HepG2 (cell line): ENCODE measurements at regions not wholly inside any gene's neighbourhood (a gene's known extent, or its start where the extent isn't known, plus 50 kb on each side); places are given as distances from the start of the nearest gene placed in this dataset.

Experiments
- ATAC-seq: fragments of 200-7000 bp; cut with Tn5 transposase; 3 replicates; pipeline ENCODE4 v1.9.1; 2020; ENCODE audit warnings: mild to moderate bottlenecking, moderate library complexity
- BruUV-seq: library from RNA; stranded (reverse); fragments of 400-500 nt; replicated peaks from 2 replicates; lab custom pipeline; 2021; lab: Mats Ljungman, UMichigan
- CTCF ChIA-PET: fragments of 300-600 bp; formaldehyde crosslinking; extraction: SDS; loops from one replicate; lab custom pipeline; 2021; ENCODE audit warnings: low total read pairs, inconsistent platforms, low intra/inter-chr PET ratio; lab: Yijun Ruan, JAX
- POLR2A ChIA-PET: fragments of 350-600 bp; sonication (Branson Sonifier 250); formaldehyde crosslinking; loops from one replicate; lab custom pipeline; 2020; ENCODE audit warnings: antibody characterized with exemption, inconsistent platforms; lab: Yijun Ruan, JAX
- DNase-seq: peaks from one replicate; pipeline ENCODE4 v3.0.0-alpha.2; 2015; ENCODE audit warnings: low spot score
- FAIRE-seq: peaks from 3 replicates; lab custom pipeline; 2011; peaks lifted over from hg19 to GRCh38; lab: Jason Lieb, UNC
- H2AFZ ChIP-seq: one replicate; pipeline ENCODE4 v1.6.1; 2011; ENCODE audit warnings: low read length, inconsistent platforms
- H3K27ac ChIP-seq: fragments of 300-600 bp; 3 replicates; pipeline ENCODE4 v1.8.0; 2011; ENCODE audit warnings: mixed run types, mild to moderate bottlenecking, mixed read lengths, low read length, inconsistent platforms; ENCODE audit not compliant: insufficient read depth; ENCODE audit errors: extremely low read length
- H3K27me3 ChIP-seq, 2 experiments: fragments of 200-600 bp in 1 of 2; 2 replicates in 1 of 2; 3 replicates in 1 of 2; pipeline versions ENCODE4 v1.6.0 to v1.8.0; 2011; ENCODE audit warnings: low read length in 2 of 2, mild to moderate bottlenecking in 2 of 2, moderate library complexity in 2 of 2, inconsistent platforms in 1 of 2; ENCODE audit not compliant: insufficient read depth in 2 of 2, control insufficient read depth in 1 of 2
- H3K36me3 ChIP-seq, 2 experiments: fragments of 200-600 bp in 1 of 2; replicated peaks in 1 of 2; 2 replicates in 1 of 2; 3 replicates in 1 of 2; pipeline versions ENCODE4 v1.5.1 to v1.8.0; 2011; ENCODE audit warnings: low read length in 2 of 2, inconsistent platforms in 1 of 2; ENCODE audit not compliant: insufficient read depth in 2 of 2, control insufficient read depth in 1 of 2
- H3K4me1 ChIP-seq: 2 replicates; pipeline ENCODE4 v1.5.1; 2012; ENCODE audit warnings: low read length, inconsistent platforms; ENCODE audit not compliant: insufficient read depth
- H3K4me2 ChIP-seq: 2 replicates; pipeline ENCODE4 v1.6.0; 2011; ENCODE audit warnings: low read depth, low read length, inconsistent platforms
- H3K4me3 ChIP-seq, 3 experiments: fragments of 200-600 bp in 1 of 3; sonication (generic), shearing (Covaris generic) in 1 of 3; replicated peaks in 1 of 3; 2 replicates each; pipeline ENCODE4 v1.5.1; 2011 to 2016; ENCODE audit warnings: low read length in 3 of 3, inconsistent platforms in 2 of 3, low read depth in 2 of 3, mild to moderate bottlenecking in 2 of 3, control low read depth in 1 of 3, mixed read lengths in 1 of 3; ENCODE audit not compliant: insufficient read depth in 1 of 3
- H3K79me2 ChIP-seq: one replicate; pipeline ENCODE4 v1.6.1; 2011; ENCODE audit warnings: low read length, inconsistent platforms; ENCODE audit not compliant: insufficient read depth
- H3K9ac ChIP-seq: 2 replicates; pipeline ENCODE4 v1.6.0; 2011; ENCODE audit warnings: mild to moderate bottlenecking, low read depth, low read length, inconsistent platforms; ENCODE audit not compliant: insufficient read depth
- H3K9me3 ChIP-seq: 2 replicates; pipeline ENCODE4 v1.5.1; 2012; ENCODE audit warnings: mild to moderate bottlenecking, low read length
- H4K20me1 ChIP-seq: 2 replicates; pipeline ENCODE4 v1.6.0; 2011; ENCODE audit warnings: inconsistent platforms, mild to moderate bottlenecking, low read length, moderate library complexity; ENCODE audit not compliant: insufficient read depth
- FOXO1 ChIP-seq: sonication (generic); formaldehyde crosslinking; IDR thresholded peaks from 2 replicates; pipeline ENCODE4 v1.4.0; 2020; ENCODE audit warnings: missing genetic modification reagents
- KAT7 ChIP-seq: IDR thresholded peaks from 2 replicates; pipeline ENCODE4 v1.6.1; 2018; ENCODE audit warnings: borderline replicate concordance, missing compliant biosample characterization
- THAP11 ChIP-seq: IDR thresholded peaks from 2 replicates; pipeline ENCODE4 v1.6.1; 2016; ENCODE audit warnings: missing biosample characterization, missing genetic modification reagents
- ZNF121 ChIP-seq: sonication (generic); formaldehyde crosslinking; IDR thresholded peaks from 2 replicates; pipeline ENCODE4 v1.5.0; 2020; ENCODE audit warnings: mild to moderate bottlenecking, missing genetic modification reagents
- ZNF720 ChIP-seq: sonication (generic); formaldehyde crosslinking; IDR thresholded peaks from 2 replicates; pipeline ENCODE4 v1.4.0; 2020; ENCODE audit warnings: missing genetic modification reagents
- ZNF770 ChIP-seq: sonication (generic); formaldehyde crosslinking; IDR thresholded peaks from 2 replicates; pipeline ENCODE4 v1.5.0; 2020; ENCODE audit warnings: mild to moderate bottlenecking, missing genetic modification reagents
- ZNF83 ChIP-seq: sonication (generic); formaldehyde crosslinking; IDR thresholded peaks from 2 replicates; pipeline ENCODE4 v1.4.0; 2020; ENCODE audit warnings: missing genetic modification reagents, mild to moderate bottlenecking, borderline replicate concordance
- WGBS: methylation state at CpG from one replicate; pipeline ENCODE4 v1.1.6; 2017; ENCODE audit warnings: low lambda C conversion rate; 5-methylcytosine and 5-hydroxymethylcytosine counted together
- in situ Hi-C: cut with HindIII; loops from 2 replicates; pipeline ENCODE4 v1.10.0; 2017; ENCODE audit warnings: low pct_unique_long_range_greater_than_20kb; ENCODE audit not compliant: extremely low pct_ligation_motif_present
- intact Hi-C: fragments of 100-400 bp; cut with micrococcal nuclease; formaldehyde crosslinking; loops from one replicate; pipeline ENCODE4 v1.10.0; 2022; ENCODE audit not compliant: unreplicated experiment

- TF ChIP-seq ZNF770 (CRISPR knock-in tag) (no peak), THAP11 (CRISPR knock-in tag) (no peak), KAT7 (no peak), FOXO1 (CRISPR knock-in tag) (no peak)
These were observed 52.9 kb upstream of the APCDD1 start (continued) for GRCh38 chr18:10401521-10401920.

- CTCF ChIA-PET, result no interaction called here
- Histone ChIP-seq H3K9ac (no peak overlapping the region), H2AFZ (no peak overlapping the region), H3K79me2 (no peaks in the 10 kb centered on the region), H3K4me3 (no peak overlapping the region), H3K27ac (no peak overlapping the region), H3K9me3 (no peaks in the 10 kb centered on the region), H3K4me2 (no peak overlapping the region), H4K20me1 (no peaks in the 10 kb centered on the region), H3K4me1 (no peaks in the 10 kb centered on the region), H3K27me3 (peaks cover 0 to 6% of the 10 kb centered on the region in 2 experiments; a peak in 1 of 5 replicates), H3K36me3 (no peaks in the 10 kb centered on the region)
- in situ Hi-C loops, result no loop called here
- no peak for ATAC-seq
- DNase-seq, result no peak
- 43% methylated on average over 4 of the region's 6 CpGs for WGBS
- POLR2A ChIA-PET, result no interaction called here
- BruUV-seq, result no TSS peak
- FAIRE-seq, result no peak
- TF ChIP-seq ZNF83 (CRISPR knock-in tag) (no peak), ZNF121 (no peak), ZNF720 (CRISPR knock-in tag) (no peak)
- intact Hi-C loops, result no loop called here
These were observed 52.5 kb upstream of the APCDD1 start for GRCh38 chr18:10401930-10402329.
